Upper lobe of left lung (tissue), 4 donors: ENCODE measurements at regions not wholly inside any gene's neighbourhood (a gene's known extent, or its start where the extent isn't known, plus 50 kb on each side); places are given as distances from the start of the nearest gene placed in this dataset.

Experiments used
- CTCF ChIP-seq, 6 experiments: fragments of 450-650 bp in 4 of 6; fragments of 200-600 bp in 2 of 6; sonication (generic) in 2 of 6; IDR thresholded peaks; one replicate each; pipeline ENCODE4 v1.5.1; 2016 to 2019; ENCODE audit warnings: antibody characterized with exemption in 6 of 6
- POLR2A ChIP-seq, 4 donors: fragments of 450-650 bp; IDR thresholded peaks; one replicate each; pipeline ENCODE4 v1.5.1; 2016 to 2017; ENCODE audit warnings: antibody characterized with exemption in 4 of 4, mild to moderate bottlenecking in 2 of 4

GRCh38 chr2:8604262-8604661 is 77.6 kb upstream of the ID2 start:
- TF ChIP-seq CTCF (IDR thresholded peaks at IDR 0.05) (no peak), POLR2A (IDR thresholded peaks at IDR 0.05) (no peak)
